ENCODE measurements at regions not wholly inside any gene's neighbourhood (a gene's known extent, or its start where the extent isn't known, plus 50 kb on each side); places are given as distances from the start of the nearest gene placed in this dataset.
"Not testable (repeated sequence)": the region's sequence is repeated elsewhere in the genome, so short reads cannot be mapped to it uniquely, and the experiment has no call there.

DNA sequence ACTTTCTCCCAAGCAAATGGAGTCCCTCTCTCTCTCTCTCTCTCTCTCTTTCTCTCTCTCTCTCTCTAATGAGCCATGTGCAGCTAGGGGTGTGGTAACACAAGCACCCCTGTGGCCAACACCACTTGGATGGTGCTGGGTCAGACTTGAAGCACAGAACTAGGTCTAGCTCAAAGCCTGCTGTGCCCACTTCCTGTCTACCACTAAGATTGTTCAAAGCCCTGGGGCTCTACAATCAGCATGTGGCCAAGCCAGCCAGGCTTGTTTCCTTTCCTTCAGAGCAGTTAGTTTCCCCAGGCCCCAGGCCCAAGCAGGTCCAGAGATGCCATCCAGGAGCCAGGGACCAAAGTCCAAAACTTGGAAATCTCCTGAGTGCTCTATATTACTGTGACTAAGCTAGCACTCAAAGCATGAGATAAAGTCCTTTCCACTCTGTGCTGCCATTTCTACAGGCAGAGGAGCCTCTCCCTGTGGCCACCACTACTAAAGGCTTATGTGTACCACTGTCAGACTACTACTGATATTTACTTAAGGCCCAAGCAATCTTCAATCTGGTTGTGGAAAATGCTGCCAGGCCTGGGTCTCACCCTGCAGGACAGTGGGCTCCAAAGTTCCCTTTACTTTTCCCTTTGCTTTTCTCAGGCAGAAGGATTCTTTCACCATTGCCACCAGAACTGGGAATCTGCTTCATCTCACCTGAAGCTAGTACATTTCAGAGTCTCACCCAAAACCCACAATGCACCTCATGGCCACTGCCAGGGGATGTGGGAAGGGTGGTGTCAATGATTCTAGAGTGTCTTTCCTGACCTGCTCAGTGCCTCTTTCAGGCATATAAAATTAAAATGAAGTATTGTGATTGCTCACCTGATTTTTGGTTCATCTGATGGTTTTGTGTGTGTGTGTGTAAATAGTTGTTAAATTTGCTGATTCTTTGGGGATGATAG, 999.5 kb downstream of the NCAM2 start:
- no peak for DNase-seq

DNA sequence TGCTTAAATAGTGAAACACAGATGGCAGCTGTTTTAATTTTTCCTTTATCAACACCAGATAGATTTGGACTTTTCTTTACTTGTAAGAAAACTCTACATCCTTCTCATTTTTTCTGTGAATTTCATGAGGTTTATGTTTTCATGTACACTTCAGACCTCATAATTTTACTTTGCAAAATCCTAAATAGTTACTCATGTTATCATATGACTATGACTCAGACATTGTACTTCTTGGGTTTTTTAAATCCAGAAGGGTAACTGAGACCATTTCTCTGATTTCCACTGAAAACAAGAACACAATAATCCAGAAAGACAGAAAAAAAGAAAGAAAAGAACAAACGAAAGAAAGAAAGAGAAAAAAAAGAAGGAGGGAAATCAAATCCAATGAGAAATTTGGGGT, 1021.6 kb downstream of the NCAM2 start:
- DNase-seq, result no peak

GRCh38 chr21:22020221-22020620, 1022.0 kb downstream of the NCAM2 start:
- DNase-seq, result no peak

DNA sequence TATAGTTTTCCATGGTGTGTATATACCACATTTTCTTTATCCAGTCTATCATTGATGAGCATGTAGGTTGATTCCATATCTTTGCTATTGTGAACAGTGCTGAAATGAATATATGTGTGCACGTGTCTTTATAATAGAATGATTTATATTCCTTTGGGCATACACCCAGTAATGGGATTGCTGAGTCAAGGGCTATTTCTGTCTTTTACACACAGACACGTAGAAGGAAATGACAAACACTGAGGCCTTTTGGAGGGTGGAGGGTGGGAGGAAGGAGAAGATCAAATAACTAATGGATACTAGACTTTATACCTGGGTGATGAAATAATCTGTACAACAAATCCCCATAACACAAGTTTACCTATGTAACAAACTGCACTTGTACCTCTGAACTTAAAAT, 1025.7 kb downstream of the NCAM2 start:
- not testable (repeated sequence) for DNase-seq

GRCh38 chr21:22044431-22044830, 1046.2 kb downstream of the NCAM2 start:
- DNase-seq, result no peak

DNA sequence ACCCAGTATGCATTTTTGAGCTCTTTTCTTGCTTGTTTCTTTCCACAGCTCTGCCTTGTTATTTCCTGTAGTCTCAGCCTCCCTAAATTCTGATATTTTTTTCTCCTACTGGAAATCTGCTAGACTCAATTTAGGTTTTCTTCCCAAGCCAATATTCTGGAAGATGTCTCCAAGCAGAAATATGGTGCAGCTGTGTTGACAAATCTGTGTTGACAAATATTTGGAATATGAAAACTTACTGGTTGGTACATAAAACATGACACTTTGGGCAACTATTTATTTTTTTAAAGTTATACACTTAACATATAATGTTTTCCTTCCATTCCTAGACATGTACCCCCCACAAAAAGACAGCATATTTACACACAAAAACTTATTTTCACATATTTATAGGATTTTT, 1048.4 kb downstream of the NCAM2 start:
- DNase-seq, result no peak

GRCh38 chr21:22056904-22057303, 1058.7 kb downstream of the NCAM2 start:
- no peak for DNase-seq

DNA sequence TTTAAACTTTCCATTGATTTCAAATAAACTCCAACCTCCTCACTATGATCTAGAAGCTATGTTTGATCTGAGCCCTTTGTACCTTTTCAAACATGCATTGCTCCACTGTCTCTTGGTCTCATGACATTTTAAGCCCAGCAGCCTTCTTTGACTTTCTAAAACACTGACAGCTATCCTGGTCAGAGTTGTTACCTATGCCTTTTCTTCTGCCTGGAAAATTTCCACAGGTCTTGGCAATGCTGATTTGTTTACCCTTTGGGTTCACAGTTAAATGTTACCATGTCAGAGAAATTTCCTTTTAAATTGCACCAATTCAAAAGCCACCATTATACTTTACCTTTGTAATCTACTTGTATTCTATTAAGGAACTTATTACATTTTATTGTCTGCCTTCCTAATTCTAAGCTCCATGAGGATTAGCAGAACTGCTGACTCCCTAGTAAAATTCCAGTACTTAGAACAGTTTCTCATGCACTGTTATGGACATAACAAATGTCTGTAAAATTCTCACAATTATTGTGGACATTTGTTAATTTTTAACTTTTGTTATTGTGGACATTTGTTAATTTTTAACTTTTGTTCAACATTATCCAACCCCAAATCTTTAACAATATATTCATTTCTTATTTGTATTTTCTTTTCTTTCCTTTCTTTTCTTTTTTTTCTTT, 1064.4 kb downstream of the NCAM2 start:
- DNase-seq, result no peak

GRCh38 chr21:22063140-22063539, 1064.9 kb downstream of the NCAM2 start:
- DNase-seq, result no peak

DNA sequence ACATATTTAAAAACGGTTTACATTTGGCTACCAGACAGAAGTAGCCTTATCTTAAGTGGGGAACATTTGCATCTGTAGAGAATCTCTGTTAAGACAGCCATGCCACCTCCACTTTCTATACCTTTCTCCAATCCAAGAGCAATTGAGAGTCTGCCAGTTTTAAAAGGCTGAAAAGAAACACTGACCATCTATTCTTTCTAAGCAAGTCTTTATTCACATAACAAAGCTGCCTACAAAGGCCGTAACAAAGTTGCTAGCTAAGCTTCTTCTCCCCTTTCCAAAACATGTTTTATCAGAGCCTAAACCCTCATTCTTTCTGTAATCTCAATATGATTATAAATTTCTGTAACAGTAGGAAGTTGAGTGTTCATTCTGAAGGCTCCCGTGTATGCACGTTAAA, 1078.3 kb downstream of the NCAM2 start:
- DNase-seq, result no peak

DNA sequence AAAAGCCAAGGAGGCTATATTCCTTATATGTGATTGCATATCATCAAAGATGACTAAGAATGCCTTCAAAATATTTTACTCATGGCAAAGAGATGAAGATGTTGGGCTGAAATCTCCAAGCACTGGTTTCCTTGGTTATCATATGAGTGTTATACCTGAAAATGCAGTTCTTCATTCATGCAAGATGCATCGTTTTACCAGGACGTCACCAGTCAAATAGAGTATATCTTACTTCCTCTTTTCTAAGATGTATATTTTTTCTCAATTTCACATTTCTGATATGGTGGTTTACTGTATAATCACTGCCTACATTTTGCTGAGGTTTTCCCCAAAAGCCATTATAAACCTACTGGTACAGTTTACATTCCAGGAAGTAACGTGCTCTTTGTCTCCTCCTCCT, 1085.7 kb downstream of the NCAM2 start:
- no peak for DNase-seq

GRCh38 chr21:22096314-22096713, 1098.1 kb downstream of the NCAM2 start:
- no peak for DNase-seq

DNA sequence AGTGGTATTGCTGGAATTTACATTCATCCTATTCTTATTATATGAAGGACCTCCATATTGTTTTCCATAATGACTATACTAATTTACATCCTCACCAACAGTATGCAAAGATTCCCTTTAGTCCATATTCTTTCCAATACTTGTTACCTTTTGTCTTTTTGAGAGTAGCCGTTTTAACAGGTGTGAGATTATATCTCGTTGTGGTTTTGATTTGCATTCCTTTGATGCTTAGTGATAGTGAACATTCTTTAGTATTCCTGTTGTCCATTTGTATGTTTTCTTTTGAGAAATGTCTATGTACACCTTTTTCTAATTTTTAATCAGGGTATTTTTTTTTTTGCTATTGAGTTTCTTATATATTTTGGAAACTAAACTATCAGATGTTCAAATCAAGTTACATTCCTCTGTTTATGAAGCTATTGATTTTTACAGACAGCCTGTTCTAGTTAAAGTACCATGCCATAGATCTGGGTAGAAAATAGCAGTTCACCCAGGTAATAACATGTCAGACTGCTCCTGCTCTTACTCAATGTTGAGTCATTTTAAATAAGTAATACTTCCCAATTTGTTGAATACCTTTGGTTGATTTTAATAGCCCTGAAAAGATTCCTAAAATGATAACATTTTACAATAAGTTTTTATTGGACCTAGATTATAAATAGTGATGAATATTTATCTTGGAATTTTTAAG, 1108.7 kb downstream of the NCAM2 start:
- no peak for DNase-seq

- DNase-seq, result no peak
Measured at GRCh38 chr21:22115746-22116145, 1117.5 kb downstream of the NCAM2 start.

DNA sequence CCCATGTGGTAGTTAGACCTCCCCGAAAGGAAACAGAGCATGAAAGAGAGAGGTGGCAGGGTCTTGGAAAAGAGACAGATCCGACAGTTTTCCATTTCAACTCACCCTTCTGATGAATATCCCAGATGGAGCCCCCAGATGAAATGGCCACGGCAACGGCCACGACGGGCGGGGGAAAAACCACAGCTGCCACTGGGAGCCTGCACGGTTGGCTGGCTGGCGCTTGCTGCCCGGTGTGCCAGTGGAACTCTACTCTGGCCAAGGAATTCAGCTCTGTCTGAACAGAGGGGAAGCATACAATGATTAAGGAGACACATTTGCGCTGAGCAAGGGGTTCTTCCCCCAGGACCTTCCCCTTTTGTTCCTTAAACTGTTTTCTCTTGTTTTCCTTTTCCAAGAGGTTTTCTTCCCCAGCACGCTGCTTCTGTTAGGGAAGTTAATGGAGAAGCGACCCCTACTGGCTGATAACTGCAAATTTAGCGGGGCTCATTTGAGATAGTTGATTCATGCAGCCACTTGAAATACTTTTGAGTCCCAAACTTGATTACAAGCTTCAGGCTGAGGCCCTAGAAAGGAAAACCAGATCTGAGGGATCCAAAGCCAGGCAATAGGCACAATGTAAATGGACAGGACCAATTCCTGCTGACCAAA, 1122.5 kb downstream of the NCAM2 start:
- DNase-seq, result no peak

- no peak for DNase-seq
Measured at GRCh38 chr21:22125581-22125980, 1127.4 kb downstream of the NCAM2 start.

- DNase-seq, result no peak
Measured at GRCh38 chr21:22128671-22129070, 1130.5 kb downstream of the NCAM2 start.

DNA sequence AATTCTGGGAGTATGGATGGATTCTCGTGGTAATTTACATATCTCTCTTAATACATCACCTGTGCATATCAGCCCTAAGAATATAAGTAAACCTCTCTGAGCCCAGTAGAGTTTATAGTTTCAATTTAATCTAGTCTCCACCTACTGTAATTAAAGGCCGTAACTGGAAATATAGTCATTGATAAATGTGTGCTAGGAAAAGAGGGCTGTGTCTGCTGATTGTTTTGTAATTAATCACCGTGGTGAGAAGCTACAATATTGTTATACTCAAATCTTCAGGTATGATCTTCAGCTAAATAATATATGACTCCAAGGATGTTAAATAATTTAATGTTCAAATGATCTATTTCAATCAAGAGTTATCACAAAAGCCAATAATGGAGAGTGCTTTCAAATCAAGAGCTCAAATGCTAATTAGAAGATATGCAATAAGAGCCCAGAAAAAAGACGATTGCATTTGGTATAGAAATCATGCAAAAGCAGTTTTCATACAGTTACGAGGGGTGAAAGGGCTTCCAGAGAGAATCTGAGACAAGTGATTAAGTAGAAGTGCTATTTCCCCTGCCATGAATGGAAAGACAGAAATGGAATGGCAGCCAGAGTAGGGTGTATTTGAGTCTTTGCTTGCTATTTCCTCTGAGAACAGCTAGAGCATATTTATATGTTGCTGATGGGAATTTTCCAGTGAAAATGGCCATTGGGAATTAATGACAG, 1134.3 kb downstream of the NCAM2 start:
- no peak for DNase-seq

DNA sequence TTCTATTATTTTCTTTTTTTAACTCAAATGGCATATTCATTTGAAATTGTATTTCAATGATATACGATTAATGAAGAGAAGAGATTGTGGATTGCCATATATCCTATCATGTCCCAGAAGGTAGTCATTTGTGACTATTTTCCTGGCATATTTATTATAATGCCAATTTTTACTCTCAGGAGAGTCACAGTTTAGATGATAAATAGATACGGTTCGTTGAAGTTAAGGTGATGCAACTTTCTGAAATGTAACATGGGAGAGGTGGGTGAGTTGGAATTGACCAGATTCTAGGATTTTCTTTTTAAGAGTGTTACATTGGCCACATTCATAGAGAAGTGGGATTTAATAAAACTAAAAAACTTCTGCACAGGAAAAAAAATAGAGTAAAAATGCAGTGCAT, 1138.5 kb downstream of the NCAM2 start:
- DNase-seq, result no peak

GRCh38 chr21:22138297-22139016, 1140.2 kb downstream of the NCAM2 start:
- DNase-seq, result no peak

- DNase-seq, result no peak
Measured at GRCh38 chr21:22145545-22145944, 1147.3 kb downstream of the NCAM2 start.
